Middle frontal gyrus (tissue), 1 donor: ENCODE measurements at regions not wholly inside any gene's neighbourhood (a gene's known extent, or its start where the extent isn't known, plus 50 kb on each side); places are given as distances from the start of the nearest gene placed in this dataset.
"Not testable (repeated sequence)": the region's sequence is repeated elsewhere in the genome, so short reads cannot be mapped to it uniquely, and the experiment has no call there.

Experiments used
- DNase-seq: peaks from one replicate; pipeline ENCODE4 v3.0.0-alpha.2; 2015; ENCODE audit warnings: low spot score; ENCODE audit errors: extremely low spot score

DNA sequence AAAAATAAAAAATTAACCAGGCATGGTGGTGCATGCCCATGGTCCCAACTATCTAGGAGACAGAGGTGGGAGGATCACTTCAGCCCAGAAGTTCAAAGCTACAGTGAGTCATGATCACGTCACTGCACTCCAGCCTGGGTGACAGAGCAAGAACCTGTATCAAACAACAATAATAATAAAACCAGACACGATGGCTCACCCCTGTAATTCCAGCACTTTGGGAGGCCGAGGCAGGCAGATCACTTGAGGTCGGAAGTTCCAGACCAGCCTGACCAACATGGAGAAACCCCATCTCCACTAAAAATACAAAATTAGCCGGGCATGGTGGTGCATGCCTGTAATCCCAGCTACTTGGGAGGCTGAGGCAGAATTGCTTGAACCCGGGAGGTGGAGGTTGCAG, 159.4 kb downstream of the SKIDA1 start:
- not testable (repeated sequence) for DNase-seq

GRCh38 chr10:21364196-21365114, 161.0 kb downstream of the SKIDA1 start:
- no peak for DNase-seq

- DNase-seq, result no peak
Measured at GRCh38 chr10:21363731-21364104, 161.8 kb downstream of the SKIDA1 start.

DNA sequence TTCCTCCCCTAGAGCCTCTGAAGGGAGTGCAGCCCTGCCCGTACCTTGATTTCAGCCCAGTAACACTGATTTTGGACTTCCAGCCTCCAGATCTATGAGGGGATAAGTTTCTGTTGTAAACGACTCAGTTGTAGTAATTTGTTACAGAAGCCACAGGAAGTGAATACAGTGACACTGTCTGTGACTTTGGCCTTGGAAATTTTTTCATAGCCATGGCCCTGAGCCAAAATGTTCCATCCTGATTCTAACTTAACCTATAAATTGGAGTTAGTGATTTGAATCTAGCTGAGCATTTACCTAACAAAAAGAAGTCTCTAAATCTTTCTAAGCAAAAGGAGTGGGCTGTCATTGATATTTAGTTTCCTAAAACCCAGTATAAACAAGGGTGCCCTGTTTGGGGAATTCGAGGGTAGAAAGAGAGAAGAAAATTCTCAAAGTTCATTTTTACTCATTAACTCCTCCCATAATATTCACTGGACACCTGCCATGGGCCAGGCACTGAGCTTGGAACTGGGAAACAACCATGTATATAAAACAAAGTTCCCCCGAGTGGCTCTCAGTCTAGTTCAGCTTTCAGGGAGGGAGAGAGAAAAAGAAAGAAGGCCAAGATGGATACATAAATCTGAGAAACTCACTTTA, 162.3 kb downstream of the SKIDA1 start:
- DNase-seq, result no peak

- DNase-seq, result no peak
Measured at GRCh38 chr10:21359202-21359601, 166.3 kb downstream of the SKIDA1 start.

DNA sequence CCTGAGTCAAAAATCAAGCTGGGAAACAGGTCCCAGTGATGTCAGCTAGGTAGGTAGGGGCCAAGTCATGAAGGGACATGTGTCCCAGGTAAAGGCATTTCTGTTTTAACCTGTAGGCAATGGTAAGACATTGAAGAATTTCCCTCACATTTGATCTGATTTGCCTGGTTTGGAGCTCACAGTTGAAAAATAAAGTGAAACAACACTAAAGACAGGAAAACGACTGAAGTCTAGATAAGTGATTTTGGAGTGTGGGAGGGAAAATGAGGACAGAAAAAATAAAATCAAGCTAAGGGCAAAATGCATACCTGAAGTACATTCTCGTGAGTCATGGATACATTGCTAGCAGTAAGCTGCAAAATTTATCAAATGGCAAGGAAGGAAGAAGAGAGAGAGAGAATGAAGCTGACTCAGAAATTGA, 169.9 kb downstream of the SKIDA1 start:
- DNase-seq, result no peak

GRCh38 chr10:21352886-21353285, 172.6 kb downstream of the SKIDA1 start:
- no peak for DNase-seq

DNA sequence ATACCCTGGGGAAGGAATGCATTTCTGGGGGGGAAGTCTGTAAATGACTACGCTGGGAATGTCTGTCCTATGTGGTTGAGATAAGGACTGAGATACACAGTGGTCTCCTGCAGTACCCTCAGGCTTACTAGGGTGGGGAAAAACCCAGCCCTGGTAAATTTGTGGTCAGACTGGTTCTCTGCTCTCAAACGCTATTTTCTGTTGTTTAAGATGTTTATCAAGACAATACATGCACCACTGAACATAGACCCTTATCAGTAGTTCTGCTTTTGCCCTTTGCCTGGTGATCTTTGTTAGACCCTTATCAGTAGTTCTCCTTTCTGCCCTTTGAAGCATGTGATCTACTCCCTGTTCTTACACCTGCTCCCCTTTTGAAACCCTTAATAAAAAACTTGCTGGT, 173.9 kb downstream of the SKIDA1 start:
- DNase-seq, result not testable (repeated sequence)

GRCh38 chr10:21349912-21350286, 175.6 kb downstream of the SKIDA1 start:
- DNase-seq, result no peak

DNA sequence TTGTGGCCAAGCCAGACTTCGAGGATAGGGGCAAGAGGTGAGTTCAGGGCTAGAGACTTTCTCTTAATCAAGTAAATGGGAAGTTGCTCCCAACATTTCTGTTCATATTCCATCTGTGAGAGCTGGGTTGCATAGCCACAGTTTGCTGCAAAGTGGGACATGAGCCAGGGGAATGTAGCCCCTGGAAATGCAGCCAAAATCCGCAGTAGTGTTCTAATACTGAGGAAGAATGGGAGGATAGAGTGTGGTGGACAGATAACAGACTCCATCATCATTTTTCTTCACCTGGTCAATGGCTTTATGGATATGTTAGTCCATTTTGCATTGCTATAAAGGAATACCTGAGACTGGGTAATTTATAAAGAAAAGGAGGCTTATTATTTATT, 177.7 kb downstream of the SKIDA1 start:
- DNase-seq, result no peak

DNA sequence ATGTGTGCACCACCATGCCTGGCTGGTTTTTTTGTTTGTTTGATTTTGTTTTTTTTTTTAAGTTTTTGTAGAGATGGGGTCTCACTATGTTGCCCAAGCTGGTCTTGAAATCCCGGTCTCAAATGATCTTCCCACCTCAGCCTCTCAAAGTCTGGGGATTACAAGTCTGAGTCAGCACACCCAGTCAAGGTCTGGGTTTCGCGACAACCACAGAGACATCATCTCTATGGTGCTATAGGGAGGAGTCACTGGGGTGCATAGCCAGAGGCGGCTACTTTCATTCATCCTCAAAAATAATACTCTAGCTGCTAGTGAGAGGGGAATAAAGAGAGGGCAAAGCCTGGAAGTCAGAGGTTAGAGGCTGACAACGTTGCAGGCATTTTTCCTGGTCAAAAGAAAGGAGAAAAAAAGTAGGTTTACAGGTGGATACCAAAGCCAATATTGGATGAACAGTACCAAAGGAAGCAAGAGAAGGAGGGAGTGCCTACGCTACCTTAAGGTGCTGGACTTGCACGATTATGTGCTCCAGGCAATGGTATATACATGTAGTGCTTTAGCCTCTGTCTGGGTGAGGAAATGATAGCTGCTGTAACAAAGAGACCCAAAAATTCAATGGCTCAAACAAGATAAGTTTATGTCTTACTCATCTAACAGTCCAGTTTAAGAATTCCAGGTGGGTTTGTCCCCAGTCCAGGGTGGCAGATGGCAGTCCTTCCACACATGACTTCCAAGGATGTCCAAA, 178.3 kb downstream of the SKIDA1 start:
- DNase-seq, result no peak

- no peak for DNase-seq
Measured at GRCh38 chr10:21343087-21343486, 182.4 kb downstream of the SKIDA1 start.

DNA sequence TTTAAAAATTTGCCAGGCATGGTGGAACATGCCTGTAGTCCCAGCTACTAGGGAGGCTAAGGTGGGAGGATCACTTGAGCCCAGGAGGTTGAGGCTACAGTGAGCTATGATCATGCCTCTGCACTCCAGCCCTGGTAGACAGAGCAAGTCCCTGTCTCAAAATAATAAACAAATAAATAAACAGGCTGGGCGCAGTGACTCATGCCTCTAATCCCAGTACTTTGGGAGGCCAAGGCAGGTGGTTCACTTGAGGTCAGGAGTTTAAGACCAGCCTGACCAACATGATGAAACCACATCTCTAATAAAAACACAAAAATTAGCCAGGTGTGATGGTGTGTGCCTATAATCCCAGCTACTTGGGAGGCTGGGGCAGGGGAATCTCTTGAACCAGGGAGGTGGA, 183.0 kb downstream of the SKIDA1 start:
- not testable (repeated sequence) for DNase-seq

- DNase-seq, result no peak
Measured at GRCh38 chr10:21340331-21340730, 185.2 kb downstream of the SKIDA1 start.

GRCh38 chr10:21337171-21337792, 188.2 kb downstream of the SKIDA1 start:
- no peak for DNase-seq

DNA sequence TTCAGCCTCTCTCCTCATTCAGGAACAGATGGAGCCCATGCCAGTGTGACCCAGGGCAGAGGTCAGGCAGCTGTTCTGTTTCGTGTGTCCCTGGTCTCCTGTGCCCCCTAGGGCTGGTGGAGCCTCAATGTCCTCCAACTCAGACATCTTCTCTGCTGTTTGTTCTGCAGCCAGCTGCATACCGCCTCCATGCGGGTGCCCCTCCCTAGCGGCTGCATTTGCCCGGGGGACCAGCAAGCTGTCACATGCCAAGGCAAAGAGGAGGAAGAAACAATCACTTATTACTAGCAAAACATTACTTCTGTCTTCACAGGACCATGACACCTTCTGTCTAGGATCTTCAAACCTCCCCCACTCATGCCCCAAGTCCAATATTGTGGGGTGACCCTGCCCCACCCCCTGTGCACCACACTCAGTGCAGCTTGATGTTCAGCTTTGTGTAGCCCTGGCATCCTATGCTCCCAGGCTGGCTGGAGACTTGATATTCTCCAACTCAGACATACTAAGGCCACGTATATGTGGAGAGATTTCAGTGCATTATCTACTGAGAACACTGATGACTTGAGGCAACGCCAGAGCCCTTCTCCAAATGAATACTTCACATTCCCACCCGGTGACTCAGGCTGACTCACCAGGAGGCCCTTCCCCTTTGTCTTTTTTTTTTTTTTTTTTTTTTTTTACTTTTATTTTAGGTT, 188.9 kb downstream of the SKIDA1 start:
- no peak for DNase-seq

GRCh38 chr10:21334891-21335696, 190.4 kb downstream of the SKIDA1 start:
- DNase-seq, result no peak

- DNase-seq, result no peak
Measured at GRCh38 chr10:21330628-21331020, 194.9 kb downstream of the SKIDA1 start.

DNA sequence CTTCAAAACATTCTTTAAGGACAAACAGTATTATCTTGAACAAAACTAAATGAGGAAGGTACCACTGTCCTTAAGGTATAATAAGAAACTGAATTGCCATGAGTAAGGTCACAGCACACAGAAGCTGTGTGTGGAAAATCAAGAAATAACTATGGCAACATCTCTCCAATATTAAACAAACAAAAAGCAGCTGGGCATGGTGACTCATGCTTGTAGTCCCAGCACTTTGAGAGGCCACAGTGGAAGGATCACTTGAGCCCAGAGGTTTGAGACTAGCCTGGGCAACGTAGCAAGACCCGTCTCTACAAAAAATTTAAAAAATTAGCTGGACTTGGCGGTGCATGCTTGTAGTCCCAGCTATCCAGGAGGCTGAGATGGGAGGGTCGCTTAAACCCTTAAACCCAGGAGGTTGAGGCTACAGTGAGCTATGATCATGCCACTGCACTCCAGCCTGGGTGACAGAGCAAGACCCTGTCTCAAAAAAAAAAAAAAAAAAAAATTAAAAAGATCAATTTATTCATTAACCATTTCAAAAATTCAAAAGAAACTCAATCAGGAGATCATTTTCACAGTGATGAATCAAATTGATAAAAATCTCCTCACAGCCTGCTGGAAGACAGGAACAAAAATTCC, 195.4 kb downstream of the SKIDA1 start:
- DNase-seq, result no peak
